ENCODE measurements at regions not wholly inside any gene's neighbourhood (a gene's known extent, or its start where the extent isn't known, plus 50 kb on each side); places are given as distances from the start of the nearest gene placed in this dataset.
"Not testable (repeated sequence)": the region's sequence is repeated elsewhere in the genome, so short reads cannot be mapped to it uniquely, and the experiment has no call there.

DNA sequence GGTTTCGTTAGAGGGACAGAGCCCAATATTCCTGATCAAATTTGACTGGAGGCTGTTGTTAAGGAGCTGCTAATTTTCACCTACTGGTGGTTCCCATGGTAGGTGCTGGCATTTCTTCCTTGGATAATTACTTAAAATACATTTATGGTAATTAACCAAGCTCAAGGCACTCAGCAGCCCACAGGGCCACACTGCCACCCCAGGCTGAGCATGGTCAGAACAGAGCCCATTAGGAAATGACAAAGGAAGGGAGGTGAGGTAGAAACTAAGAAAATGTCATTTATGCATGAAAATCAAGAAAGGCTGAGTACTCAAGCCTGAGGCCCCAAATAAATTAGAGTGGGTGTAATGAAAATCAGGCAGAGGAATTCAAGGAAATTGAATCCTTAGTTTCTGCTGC, 510.2 kb upstream of the GYPC start:
- TF ChIP-seq, protein P1, sequence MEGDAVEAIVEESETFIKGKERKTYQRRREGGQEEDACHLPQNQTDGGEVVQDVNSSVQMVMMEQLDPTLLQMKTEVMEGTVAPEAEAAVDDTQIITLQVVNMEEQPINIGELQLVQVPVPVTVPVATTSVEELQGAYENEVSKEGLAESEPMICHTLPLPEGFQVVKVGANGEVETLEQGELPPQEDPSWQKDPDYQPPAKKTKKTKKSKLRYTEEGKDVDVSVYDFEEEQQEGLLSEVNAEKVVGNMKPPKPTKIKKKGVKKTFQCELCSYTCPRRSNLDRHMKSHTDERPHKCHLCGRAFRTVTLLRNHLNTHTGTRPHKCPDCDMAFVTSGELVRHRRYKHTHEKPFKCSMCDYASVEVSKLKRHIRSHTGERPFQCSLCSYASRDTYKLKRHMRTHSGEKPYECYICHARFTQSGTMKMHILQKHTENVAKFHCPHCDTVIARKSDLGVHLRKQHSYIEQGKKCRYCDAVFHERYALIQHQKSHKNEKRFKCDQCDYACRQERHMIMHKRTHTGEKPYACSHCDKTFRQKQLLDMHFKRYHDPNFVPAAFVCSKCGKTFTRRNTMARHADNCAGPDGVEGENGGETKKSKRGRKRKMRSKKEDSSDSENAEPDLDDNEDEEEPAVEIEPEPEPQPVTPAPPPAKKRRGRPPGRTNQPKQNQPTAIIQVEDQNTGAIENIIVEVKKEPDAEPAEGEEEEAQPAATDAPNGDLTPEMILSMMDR (IDR thresholded peaks at IDR 0.05; ENCODE audit: borderline replicate concordance, insufficient read depth, low read depth, low read length): no peak
- H3K4me3 ChIP-seq (ENCODE audit: low read depth, low read length): no peak overlapping the region

DNA sequence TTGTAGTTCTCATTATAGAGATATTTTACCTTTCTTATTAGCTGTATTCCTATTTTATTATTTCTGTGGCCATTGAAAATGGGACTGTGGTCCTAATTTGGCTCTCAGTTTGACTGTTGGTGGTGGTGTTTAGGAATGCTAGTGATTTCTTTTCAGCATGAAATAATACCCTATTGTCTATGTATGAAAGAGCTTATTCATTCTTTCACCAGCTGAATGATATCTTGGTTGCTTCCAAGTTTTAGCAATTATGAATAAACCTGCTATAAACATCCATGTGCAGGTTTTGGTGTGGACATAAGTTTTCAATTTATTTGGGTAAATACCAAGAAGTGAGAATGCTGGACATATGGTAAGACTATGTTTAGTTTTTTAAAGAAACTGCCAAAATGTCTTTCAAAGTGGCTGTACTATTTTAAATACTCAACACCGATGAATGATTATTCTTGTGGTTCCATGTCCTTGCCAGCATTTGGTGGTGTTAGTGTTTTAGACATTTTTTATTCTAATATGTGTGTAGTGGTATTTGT, 501.6 kb upstream of the GYPC start:
- H3K4me3 ChIP-seq (ENCODE audit: low read depth, low read length): no peak overlapping the region
- TF ChIP-seq, protein P1 (IDR thresholded peaks at IDR 0.05; ENCODE audit: borderline replicate concordance, insufficient read depth, low read depth, low read length): no peak

DNA sequence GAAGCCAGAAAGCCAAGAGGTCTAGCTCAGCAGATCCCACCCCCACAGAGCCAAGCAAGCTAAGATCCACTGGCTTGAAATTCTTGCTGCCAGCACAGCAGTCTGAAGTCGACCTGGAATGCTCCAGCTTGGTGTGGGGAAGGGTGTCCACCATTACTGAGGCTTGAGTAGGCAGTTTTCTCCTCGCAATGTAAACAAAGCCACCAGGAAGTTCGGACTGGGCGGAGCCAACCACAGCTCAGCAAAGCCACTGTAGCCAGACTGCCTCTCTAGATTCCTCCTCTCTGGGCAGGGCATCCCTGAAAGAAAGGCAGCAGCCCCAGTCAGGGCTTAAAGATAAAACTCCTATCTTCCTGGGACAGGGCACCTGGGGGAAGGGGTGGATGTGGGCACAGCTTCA, 495.0 kb upstream of the GYPC start:
- H3K4me3 ChIP-seq (ENCODE audit: low read depth, low read length): not testable (repeated sequence)

DNA sequence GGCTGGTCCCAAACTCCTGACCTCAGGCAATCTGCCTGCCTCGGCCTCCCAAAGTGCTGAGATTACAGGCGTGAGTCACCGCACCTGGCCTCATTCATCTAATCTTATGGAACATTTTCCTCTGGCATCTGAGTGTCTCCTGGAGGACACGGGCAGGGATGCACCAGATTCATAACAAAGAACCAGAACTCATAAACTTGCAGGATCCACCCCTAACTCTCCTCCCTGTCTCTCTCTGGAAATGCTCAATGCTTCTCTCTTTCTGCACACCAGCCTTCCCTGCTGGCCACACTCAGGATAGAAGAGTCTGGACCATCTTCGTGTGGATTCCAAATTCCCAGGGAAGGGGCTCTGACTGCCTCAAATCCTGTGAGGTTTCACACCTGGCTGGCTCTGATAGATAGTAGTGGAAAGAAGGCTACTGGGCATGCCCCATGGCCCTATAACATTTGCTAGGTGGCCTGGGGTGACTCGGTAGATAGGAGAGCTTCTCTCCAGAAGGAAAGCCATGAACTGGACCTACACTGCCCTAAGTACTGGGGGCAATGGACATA, 483.2 kb upstream of the GYPC start:
- TF ChIP-seq, protein P1 (IDR thresholded peaks at IDR 0.05; ENCODE audit: borderline replicate concordance, insufficient read depth, low read depth, low read length): no peak
- no peak overlapping the region for H3K4me3 ChIP-seq (ENCODE audit: low read depth, low read length)

DNA sequence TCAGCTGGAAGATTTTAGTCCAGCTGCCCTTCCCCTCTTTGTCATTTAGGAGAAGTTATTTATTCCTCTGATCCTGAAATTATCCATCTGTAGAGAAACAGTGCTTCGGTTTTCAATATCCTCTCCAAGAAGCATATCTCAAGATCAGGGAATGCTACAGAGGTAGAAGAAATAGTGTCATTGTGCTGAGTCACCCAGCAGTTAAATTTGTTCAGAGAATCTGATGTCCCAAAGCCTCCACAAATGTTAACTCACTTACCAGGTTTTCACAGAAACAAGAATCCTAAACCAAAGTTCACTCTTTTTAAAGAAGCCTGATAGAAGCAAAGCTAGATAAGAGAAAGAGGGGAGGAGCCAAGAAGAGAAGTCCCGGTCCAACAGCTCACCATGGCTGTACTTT, 480.7 kb upstream of the GYPC start:
- TF ChIP-seq, protein P1 (IDR thresholded peaks at IDR 0.05; ENCODE audit: borderline replicate concordance, insufficient read depth, low read depth, low read length): no peak
- H3K4me3 ChIP-seq (ENCODE audit: low read depth, low read length): no peak overlapping the region

DNA sequence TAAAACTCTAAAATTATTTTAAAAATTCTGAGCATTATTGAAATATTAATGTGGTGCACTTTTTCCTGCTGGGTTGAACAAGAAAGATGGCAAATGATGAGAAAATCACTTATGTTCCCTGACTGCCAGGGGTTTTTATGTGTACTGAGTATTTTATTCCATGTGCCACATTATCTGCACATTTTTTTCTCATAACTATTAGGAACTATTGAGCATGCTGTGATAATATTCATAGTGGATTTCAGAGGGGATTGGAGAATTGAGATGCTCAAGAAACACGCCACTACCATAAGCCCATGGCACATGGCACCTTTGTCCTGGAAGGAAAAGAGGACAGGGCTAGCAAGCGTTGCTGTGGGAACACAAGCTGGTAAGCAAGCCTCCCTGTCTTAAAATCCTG, 478.5 kb upstream of the GYPC start:
- no peak overlapping the region for H3K4me3 ChIP-seq (ENCODE audit: low read depth, low read length)
- TF ChIP-seq, protein P1 (IDR thresholded peaks at IDR 0.05; ENCODE audit: borderline replicate concordance, insufficient read depth, low read depth, low read length): no peak

DNA sequence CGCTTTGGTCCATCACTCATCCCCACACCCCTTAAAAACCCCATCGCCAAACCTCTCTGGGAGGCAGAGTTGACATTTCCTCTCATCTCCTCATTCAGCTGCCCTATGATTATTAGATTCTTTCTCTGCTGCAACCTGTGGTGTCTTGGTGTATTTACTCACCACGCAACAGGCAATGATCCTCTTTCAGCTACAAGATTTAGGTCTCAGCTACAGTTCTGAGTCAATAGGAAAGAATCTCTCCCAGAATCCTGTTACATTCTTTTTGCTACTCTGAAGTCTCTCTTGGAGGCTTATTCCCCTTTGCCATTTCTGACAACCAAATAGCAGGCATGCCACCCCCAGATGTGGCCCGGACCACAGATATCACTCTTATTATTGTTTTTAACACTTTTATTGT, 468.3 kb upstream of the GYPC start:
- TF ChIP-seq, protein P1 (IDR thresholded peaks at IDR 0.05; ENCODE audit: borderline replicate concordance, insufficient read depth, low read depth, low read length): no peak
- H3K4me3 ChIP-seq (ENCODE audit: low read depth, low read length): no peak overlapping the region
